HG03565 (cell line): ENCODE measurements at regions not wholly inside any gene's neighbourhood (a gene's known extent, or its start where the extent isn't known, plus 50 kb on each side); places are given as distances from the start of the nearest gene placed in this dataset.

Experiments
- ATAC-seq: cut with Tn5 transposase; IDR thresholded peaks from one replicate; pipeline ENCODE4 v1.9.1; 2021; ENCODE audit warnings: mild to moderate bottlenecking, moderate library complexity; ENCODE audit not compliant: unreplicated experiment

GRCh38 chr10:57798830-57799229 lies 468.9 kb downstream of the IPMK start:
- no peak for ATAC-seq

GRCh38 chr10:57791546-57791945 lies 476.1 kb downstream of the IPMK start:
- no peak for ATAC-seq

GRCh38 chr10:57790703-57791102 lies 477.0 kb downstream of the IPMK start:
- ATAC-seq: no peak

GRCh38 chr10:57788117-57788516 lies 479.6 kb downstream of the IPMK start:
- no peak for ATAC-seq

GRCh38 chr10:57786850-57787750 lies 480.6 kb downstream of the IPMK start:
- ATAC-seq: no peak

GRCh38 chr10:57786331-57786730 lies 481.4 kb downstream of the IPMK start:
- ATAC-seq: no peak

GRCh38 chr10:57785546-57785945 lies 482.1 kb downstream of the IPMK start:
- no peak for ATAC-seq

GRCh38 chr10:57785068-57785467 lies 482.6 kb downstream of the IPMK start:
- ATAC-seq: no peak

GRCh38 chr10:57776688-57777432 lies 490.8 kb downstream of the IPMK start:
- ATAC-seq: no peak

GRCh38 chr10:57775250-57775649 lies 492.4 kb downstream of the IPMK start:
- ATAC-seq: no peak

GRCh38 chr10:57769298-57769697 lies 498.4 kb downstream of the IPMK start:
- no peak for ATAC-seq

GRCh38 chr10:57759777-57760176 lies 507.9 kb downstream of the IPMK start:
- ATAC-seq: no peak

GRCh38 chr10:57754803-57755202 lies 512.9 kb downstream of the IPMK start:
- ATAC-seq: no peak

GRCh38 chr10:57743711-57744110 lies 524.0 kb downstream of the IPMK start:
- ATAC-seq: no peak

- ATAC-seq: no peak
These were observed 525.9 kb downstream of the IPMK start for GRCh38 chr10:57741751-57742150.

GRCh38 chr10:57723305-57723704 lies 544.4 kb downstream of the IPMK start:
- ATAC-seq: no peak

GRCh38 chr10:57716884-57717283 lies 550.8 kb downstream of the IPMK start:
- no peak for ATAC-seq

- ATAC-seq: no peak
These were observed 552.5 kb downstream of the IPMK start for GRCh38 chr10:57715233-57715632.

GRCh38 chr10:57707300-57707658 lies 560.4 kb downstream of the IPMK start:
- ATAC-seq: no peak

GRCh38 chr10:57706576-57707299 lies 561.0 kb downstream of the IPMK start:
- ATAC-seq: no peak

- no peak for ATAC-seq
These were observed 561.7 kb downstream of the IPMK start for GRCh38 chr10:57706016-57706415.

GRCh38 chr10:57699944-57700343 lies 567.8 kb downstream of the IPMK start:
- ATAC-seq: no peak
